ENCODE measurements at regions not wholly inside any gene's neighbourhood (a gene's known extent, or its start where the extent isn't known, plus 50 kb on each side); places are given as distances from the start of the nearest gene placed in this dataset.

DNA sequence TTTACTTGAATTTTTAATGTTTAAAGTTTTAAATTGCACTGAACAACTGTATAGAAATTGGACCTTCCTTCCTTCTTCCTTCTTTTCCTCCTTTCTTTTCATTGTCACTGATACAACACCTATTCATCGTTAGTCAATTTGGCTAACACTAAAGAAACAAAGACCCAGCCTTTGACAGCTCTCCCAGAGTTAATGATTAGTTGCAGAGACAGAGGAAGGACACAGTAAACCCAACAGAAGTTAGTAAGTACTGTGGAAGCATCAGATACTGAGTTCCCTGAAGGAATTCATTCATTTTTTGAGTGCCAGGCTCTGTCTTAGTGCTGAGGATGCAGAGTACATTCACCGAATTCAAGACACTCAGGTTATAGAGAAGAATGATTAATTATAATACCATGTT lies 77.9 kb upstream of the RAB27B start:
- TF ChIP-seq, protein P1, sequence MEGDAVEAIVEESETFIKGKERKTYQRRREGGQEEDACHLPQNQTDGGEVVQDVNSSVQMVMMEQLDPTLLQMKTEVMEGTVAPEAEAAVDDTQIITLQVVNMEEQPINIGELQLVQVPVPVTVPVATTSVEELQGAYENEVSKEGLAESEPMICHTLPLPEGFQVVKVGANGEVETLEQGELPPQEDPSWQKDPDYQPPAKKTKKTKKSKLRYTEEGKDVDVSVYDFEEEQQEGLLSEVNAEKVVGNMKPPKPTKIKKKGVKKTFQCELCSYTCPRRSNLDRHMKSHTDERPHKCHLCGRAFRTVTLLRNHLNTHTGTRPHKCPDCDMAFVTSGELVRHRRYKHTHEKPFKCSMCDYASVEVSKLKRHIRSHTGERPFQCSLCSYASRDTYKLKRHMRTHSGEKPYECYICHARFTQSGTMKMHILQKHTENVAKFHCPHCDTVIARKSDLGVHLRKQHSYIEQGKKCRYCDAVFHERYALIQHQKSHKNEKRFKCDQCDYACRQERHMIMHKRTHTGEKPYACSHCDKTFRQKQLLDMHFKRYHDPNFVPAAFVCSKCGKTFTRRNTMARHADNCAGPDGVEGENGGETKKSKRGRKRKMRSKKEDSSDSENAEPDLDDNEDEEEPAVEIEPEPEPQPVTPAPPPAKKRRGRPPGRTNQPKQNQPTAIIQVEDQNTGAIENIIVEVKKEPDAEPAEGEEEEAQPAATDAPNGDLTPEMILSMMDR (IDR thresholded peaks at IDR 0.05): no peak
- no peak for TF ChIP-seq POLR2AphosphoS5 (IDR thresholded peaks at IDR 0.05)

Measured in prostate gland (tissue), 2 donors.